Smooth muscle cell (in vitro differentiated cells): ENCODE measurements at regions not wholly inside any gene's neighbourhood (a gene's known extent, or its start where the extent isn't known, plus 50 kb on each side); places are given as distances from the start of the nearest gene placed in this dataset.

ENCODE experiments used
- DNase-seq: peaks from one replicate; lab custom pipeline; 2025; ENCODE audit not compliant: unreplicated experiment; lab: John Stamatoyannopoulos, UW
- H2AFZ ChIP-seq: fragments of 200-600 bp; sonication (generic); 2 replicates; pipeline ENCODE4 v1.6.0; 2016; ENCODE audit warnings: antibody characterized with exemption, low read depth, mild to moderate bottlenecking
- H3F3A ChIP-seq: fragments of 200-600 bp; sonication (generic); 2 replicates; pipeline ENCODE4 v1.6.0; 2017; ENCODE audit warnings: antibody characterized with exemption, low read depth
- H3K27ac ChIP-seq: fragments of 200-600 bp; sonication (generic); 2 replicates; pipeline ENCODE4 v1.5.1; 2016; ENCODE audit warnings: low read depth, mild to moderate bottlenecking
- H3K27me3 ChIP-seq: fragments of 200-600 bp; sonication (generic); 2 replicates; pipeline ENCODE4 v1.6.1; 2016; ENCODE audit warnings: low read depth, mild to moderate bottlenecking
- H3K36me3 ChIP-seq: fragments of 200-600 bp; sonication (generic); 2 replicates; pipeline ENCODE4 v1.5.1; 2016; ENCODE audit warnings: low read depth
- H3K4me1 ChIP-seq: fragments of 200-600 bp; sonication (generic); 2 replicates; pipeline ENCODE4 v1.5.1; 2016; ENCODE audit warnings: low read depth
- H3K4me2 ChIP-seq: fragments of 200-600 bp; sonication (generic); 2 replicates; pipeline ENCODE4 v1.6.0; 2016; ENCODE audit warnings: mild to moderate bottlenecking
- H3K4me3 ChIP-seq: fragments of 200-600 bp; sonication (generic); 2 replicates; pipeline ENCODE4 v1.5.1; 2016; ENCODE audit warnings: mild to moderate bottlenecking
- H3K79me2 ChIP-seq: fragments of 200-600 bp; sonication (generic); 2 replicates; pipeline ENCODE4 v1.6.0; 2016; ENCODE audit warnings: low read depth, mild to moderate bottlenecking
- H3K9ac ChIP-seq: fragments of 200-600 bp; sonication (generic); 2 replicates; pipeline ENCODE4 v1.6.0; 2016; ENCODE audit warnings: low read depth
- H3K9me3 ChIP-seq: fragments of 200-600 bp; sonication (generic); replicated peaks from 2 replicates; pipeline ENCODE4 v1.5.1; 2016; ENCODE audit warnings: low read depth
- H4K20me1 ChIP-seq: fragments of 200-600 bp; sonication (generic); 2 replicates; pipeline ENCODE4 v1.6.0; 2016; ENCODE audit warnings: low read depth
- WGBS: methylation state at CpG from one replicate; pipeline ENCODE4 v1.1.7; 2016; ENCODE audit warnings: low lambda C conversion rate; 5-methylcytosine and 5-hydroxymethylcytosine counted together
- TF ChIP-seq, protein P1 (sequence below): fragments of 200-600 bp; sonication (generic); IDR thresholded peaks from 2 replicates; pipeline ENCODE4 v1.5.1; 2017; ENCODE audit warnings: borderline replicate concordance, mild to moderate bottlenecking, antibody characterized with exemption; ENCODE audit not compliant: insufficient read depth, poor library complexity, severe bottlenecking

DNA sequence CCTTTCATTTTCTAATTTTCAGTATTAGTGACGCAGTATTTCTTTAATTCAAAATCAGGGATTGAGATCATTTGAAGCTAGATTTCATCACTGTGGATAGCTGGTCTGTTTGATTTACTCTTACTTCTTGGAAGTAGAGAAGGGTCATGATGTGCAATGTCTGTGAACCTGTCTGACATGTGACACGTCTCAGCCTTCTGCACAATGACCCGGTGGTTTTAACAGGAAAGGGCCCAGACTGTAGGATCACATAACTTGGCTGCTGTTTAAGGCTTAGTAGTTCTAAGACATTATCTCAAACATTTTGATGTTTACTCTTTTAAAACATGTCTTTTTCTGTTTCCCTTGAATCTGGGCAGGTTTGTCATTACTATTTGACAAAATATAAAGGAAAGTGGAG, 823.3 kb upstream of the NUDT12 start:
- DNase-seq, result no peak
- peak overlapping the region; percentile 33 for H2AFZ ChIP-seq

GRCh38 chr5:104375345-104375744, 812.8 kb upstream of the NUDT12 start:
- no peaks in the 10 kb centered on the region for H3K27me3 ChIP-seq
- WGBS, result 46% methylated on average over 1 of the region's 1 CpG
- no peaks in the 10 kb centered on the region for H3K36me3 ChIP-seq
- no peak for DNase-seq
- no peaks in the 10 kb centered on the region for H3K4me1 ChIP-seq
- H3F3A ChIP-seq, result peaks cover 3% of the 10 kb centered on the region
- H4K20me1 ChIP-seq, result no peaks in the 10 kb centered on the region
- TF ChIP-seq, protein P1, sequence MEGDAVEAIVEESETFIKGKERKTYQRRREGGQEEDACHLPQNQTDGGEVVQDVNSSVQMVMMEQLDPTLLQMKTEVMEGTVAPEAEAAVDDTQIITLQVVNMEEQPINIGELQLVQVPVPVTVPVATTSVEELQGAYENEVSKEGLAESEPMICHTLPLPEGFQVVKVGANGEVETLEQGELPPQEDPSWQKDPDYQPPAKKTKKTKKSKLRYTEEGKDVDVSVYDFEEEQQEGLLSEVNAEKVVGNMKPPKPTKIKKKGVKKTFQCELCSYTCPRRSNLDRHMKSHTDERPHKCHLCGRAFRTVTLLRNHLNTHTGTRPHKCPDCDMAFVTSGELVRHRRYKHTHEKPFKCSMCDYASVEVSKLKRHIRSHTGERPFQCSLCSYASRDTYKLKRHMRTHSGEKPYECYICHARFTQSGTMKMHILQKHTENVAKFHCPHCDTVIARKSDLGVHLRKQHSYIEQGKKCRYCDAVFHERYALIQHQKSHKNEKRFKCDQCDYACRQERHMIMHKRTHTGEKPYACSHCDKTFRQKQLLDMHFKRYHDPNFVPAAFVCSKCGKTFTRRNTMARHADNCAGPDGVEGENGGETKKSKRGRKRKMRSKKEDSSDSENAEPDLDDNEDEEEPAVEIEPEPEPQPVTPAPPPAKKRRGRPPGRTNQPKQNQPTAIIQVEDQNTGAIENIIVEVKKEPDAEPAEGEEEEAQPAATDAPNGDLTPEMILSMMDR, result no peak
- H3K27ac ChIP-seq, result no peak overlapping the region
- no peaks in the 10 kb centered on the region for H3K9me3 ChIP-seq
- H3K79me2 ChIP-seq, result no peaks in the 10 kb centered on the region
- no peak overlapping the region for H3K4me2 ChIP-seq
- no peak overlapping the region for H3K4me3 ChIP-seq
- H3K9ac ChIP-seq, result no peak overlapping the region
- peak overlapping the region; percentile 55 for H2AFZ ChIP-seq

More for the DNA sequence above, 823.3 kb upstream of the NUDT12 start:
- TF ChIP-seq, protein P1, result no peak
- no peaks in the 10 kb centered on the region for H3F3A ChIP-seq
- H3K36me3 ChIP-seq, result no peaks in the 10 kb centered on the region
- 59% methylated on average over 3 of the region's 3 CpGs for WGBS
- no peaks in the 10 kb centered on the region for H3K9me3 ChIP-seq
- H4K20me1 ChIP-seq, result no peaks in the 10 kb centered on the region
- no peak overlapping the region for H3K27ac ChIP-seq
- H3K4me2 ChIP-seq, result no peak overlapping the region
- no peaks in the 10 kb centered on the region for H3K79me2 ChIP-seq
- no peaks in the 10 kb centered on the region for H3K4me1 ChIP-seq
- H3K9ac ChIP-seq, result no peak overlapping the region
- H3K4me3 ChIP-seq, result no peak overlapping the region
- no peaks in the 10 kb centered on the region for H3K27me3 ChIP-seq

GRCh38 chr5:104372796-104373195, 810.2 kb upstream of the NUDT12 start:
- peak overlapping the region; percentile 8 for H3K27ac ChIP-seq
- H4K20me1 ChIP-seq, result no peaks in the 10 kb centered on the region
- TF ChIP-seq, protein P1, result no peak
- no peaks in the 10 kb centered on the region for H3K79me2 ChIP-seq
- H3F3A ChIP-seq, result peaks cover 9% of the 10 kb centered on the region
- no peaks in the 10 kb centered on the region for H3K36me3 ChIP-seq
- H3K4me3 ChIP-seq, result no peak overlapping the region
- no peak for DNase-seq
- peaks cover 4% of the 10 kb centered on the region for H3K9me3 ChIP-seq
- H3K27me3 ChIP-seq, result no peaks in the 10 kb centered on the region
- no peak overlapping the region for H3K9ac ChIP-seq
- H3K4me1 ChIP-seq, result no peaks in the 10 kb centered on the region
- H2AFZ ChIP-seq, result peak overlapping the region; percentile 75
- H3K4me2 ChIP-seq, result peak overlapping the region; percentile 68
- WGBS, result 10% methylated on average over 2 of the region's 2 CpGs

- H4K20me1 ChIP-seq, result no peaks in the 10 kb centered on the region
- H3K9me3 ChIP-seq, result peaks cover 4% of the 10 kb centered on the region
- peak overlapping the region; percentile 68 for H3K4me2 ChIP-seq
- no peaks in the 10 kb centered on the region for H3K27me3 ChIP-seq
- 68% methylated on average over 10 of the region's 10 CpGs for WGBS
- H3K4me1 ChIP-seq, result no peaks in the 10 kb centered on the region
- peaks cover 9% of the 10 kb centered on the region for H3F3A ChIP-seq
- H3K9ac ChIP-seq, result no peak overlapping the region
- peak overlapping the region; percentile 8 for H3K27ac ChIP-seq
- no peak for DNase-seq
- H2AFZ ChIP-seq, result peak overlapping the region; percentile 75
- TF ChIP-seq, protein P1, result no peak
- H3K4me3 ChIP-seq, result no peak overlapping the region
- H3K79me2 ChIP-seq, result no peaks in the 10 kb centered on the region
- no peaks in the 10 kb centered on the region for H3K36me3 ChIP-seq
Observed at GRCh38 chr5:104372376-104372775, 809.8 kb upstream of the NUDT12 start.
